Lower lobe of right lung (tissue), 2 donors: ENCODE measurements at regions not wholly inside any gene's neighbourhood (a gene's known extent, or its start where the extent isn't known, plus 50 kb on each side); places are given as distances from the start of the nearest gene placed in this dataset.

Experiments
- ATAC-seq, 2 donors: fragments of 200-7000 bp; cut with Tn5 transposase; one replicate each; pipeline ENCODE4 v1.9.1; 2020 to 2022; ENCODE audit warnings: mild to moderate bottlenecking in 2 of 2, moderate library complexity in 2 of 2
- DNase-seq: peaks from one replicate; pipeline ENCODE4 v3.0.0-alpha.2; 2020
- H3K27ac ChIP-seq: fragments of 200-600 bp; one replicate; pipeline ENCODE4 v1.8.0; 2022
- H3K27me3 ChIP-seq: fragments of 200-600 bp; one replicate; pipeline ENCODE4 v1.8.0; 2022; ENCODE audit warnings: low read depth
- H3K36me3 ChIP-seq: fragments of 200-600 bp; one replicate; pipeline ENCODE4 v1.8.0; 2022; ENCODE audit warnings: mild to moderate bottlenecking
- H3K4me1 ChIP-seq: fragments of 200-600 bp; one replicate; pipeline ENCODE4 v1.8.0; 2022
- H3K4me3 ChIP-seq: fragments of 200-600 bp; one replicate; pipeline ENCODE4 v1.8.0; 2022; ENCODE audit warnings: mild to moderate bottlenecking
- H3K9me3 ChIP-seq: fragments of 200-600 bp; one replicate; pipeline ENCODE4 v1.8.0; 2022
- intact Hi-C: fragments of 100-400 bp; cut with DNase I; formaldehyde crosslinking; loops from one replicate; pipeline ENCODE4 v1.11.0; 2022
- TF ChIP-seq, protein P1 (sequence below): fragments of 200-600 bp; IDR thresholded peaks from one replicate; pipeline ENCODE4 v1.8.0; 2022; ENCODE audit warnings: antibody characterized with exemption, mild to moderate bottlenecking
- donor health status: DM: no; HTN: yes; CAD: no; lungs with severe emphysema.

DNA sequence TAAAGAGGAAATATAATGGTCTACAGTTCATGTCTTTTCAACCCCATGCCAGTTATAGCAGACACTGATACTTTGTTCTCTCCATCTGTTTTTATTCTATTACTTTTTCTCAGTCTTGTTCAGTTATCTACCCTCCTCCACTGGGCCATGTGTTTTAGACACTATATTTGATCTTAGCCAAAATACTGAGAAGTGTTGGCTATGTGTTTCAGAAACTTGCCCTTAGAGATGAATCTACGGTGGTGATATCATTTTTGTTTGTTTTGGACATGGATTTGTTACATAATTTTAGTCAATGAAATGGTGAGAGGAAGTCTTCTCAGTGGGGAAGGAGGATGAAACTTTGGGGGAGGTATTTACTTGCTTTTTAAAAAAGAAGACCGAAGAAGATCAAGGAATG, 211.5 kb upstream of the DDX53 start:
- no peak overlapping the region for H3K4me3 ChIP-seq
- intact Hi-C loops, result no loop called here
- TF ChIP-seq, protein P1, sequence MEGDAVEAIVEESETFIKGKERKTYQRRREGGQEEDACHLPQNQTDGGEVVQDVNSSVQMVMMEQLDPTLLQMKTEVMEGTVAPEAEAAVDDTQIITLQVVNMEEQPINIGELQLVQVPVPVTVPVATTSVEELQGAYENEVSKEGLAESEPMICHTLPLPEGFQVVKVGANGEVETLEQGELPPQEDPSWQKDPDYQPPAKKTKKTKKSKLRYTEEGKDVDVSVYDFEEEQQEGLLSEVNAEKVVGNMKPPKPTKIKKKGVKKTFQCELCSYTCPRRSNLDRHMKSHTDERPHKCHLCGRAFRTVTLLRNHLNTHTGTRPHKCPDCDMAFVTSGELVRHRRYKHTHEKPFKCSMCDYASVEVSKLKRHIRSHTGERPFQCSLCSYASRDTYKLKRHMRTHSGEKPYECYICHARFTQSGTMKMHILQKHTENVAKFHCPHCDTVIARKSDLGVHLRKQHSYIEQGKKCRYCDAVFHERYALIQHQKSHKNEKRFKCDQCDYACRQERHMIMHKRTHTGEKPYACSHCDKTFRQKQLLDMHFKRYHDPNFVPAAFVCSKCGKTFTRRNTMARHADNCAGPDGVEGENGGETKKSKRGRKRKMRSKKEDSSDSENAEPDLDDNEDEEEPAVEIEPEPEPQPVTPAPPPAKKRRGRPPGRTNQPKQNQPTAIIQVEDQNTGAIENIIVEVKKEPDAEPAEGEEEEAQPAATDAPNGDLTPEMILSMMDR, result no peak
- H3K36me3 ChIP-seq, result no peaks in the 10 kb centered on the region
- no peak for DNase-seq
- no peak overlapping the region for H3K27ac ChIP-seq
- no peaks in the 10 kb centered on the region for H3K27me3 ChIP-seq
- H3K9me3 ChIP-seq, result no peaks in the 10 kb centered on the region
- ATAC-seq, result no peak
- no peaks in the 10 kb centered on the region for H3K4me1 ChIP-seq

DNA sequence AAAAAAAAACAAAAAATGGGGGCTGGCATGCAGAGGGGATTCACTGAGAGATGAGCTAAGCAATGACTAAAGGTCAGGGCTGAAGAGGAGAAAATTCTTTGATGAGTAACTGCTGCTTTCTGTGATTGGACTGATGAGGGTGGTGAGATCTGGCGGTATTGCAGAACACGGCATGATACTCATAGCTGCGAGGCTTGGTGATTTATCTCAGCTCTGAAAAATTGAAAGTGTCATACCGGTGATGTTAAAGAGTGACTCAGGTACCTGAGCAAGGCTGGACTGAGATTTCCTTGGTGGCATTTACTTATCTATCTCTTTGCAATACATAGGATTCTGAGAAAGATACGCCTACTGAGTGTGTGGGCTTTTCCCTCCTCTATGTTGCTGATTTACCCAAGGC, 204.1 kb upstream of the DDX53 start:
- ATAC-seq, result no peak
- Histone ChIP-seq H3K9me3 (no peaks in the 10 kb centered on the region), H3K27me3 (no peaks in the 10 kb centered on the region), H3K4me3 (no peak overlapping the region), H3K27ac (no peak overlapping the region), H3K36me3 (no peaks in the 10 kb centered on the region), H3K4me1 (no peaks in the 10 kb centered on the region)
- TF ChIP-seq, protein P1, result no peak
- no peak for DNase-seq
- intact Hi-C loops, result no loop called here

DNA sequence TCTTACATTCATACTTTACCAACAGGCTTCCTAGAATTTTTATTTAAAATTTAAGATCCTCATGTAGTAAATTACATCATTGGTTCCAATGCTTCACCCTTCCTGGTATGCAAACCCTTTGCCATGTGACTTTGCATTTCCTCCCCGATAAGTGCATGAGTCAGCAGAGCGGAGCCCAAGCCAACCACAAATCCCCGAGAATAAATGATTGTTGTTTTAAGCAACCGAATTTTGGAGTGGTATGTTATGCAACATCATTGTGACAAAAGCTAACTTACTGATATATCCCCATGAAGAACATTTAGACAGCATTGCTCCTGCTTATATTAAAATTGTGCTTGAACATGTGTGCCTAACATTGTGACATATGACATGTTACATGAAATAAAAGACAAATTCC, 199.4 kb upstream of the DDX53 start:
- Histone ChIP-seq H3K4me1 (no peaks in the 10 kb centered on the region), H3K27me3 (no peaks in the 10 kb centered on the region), H3K36me3 (no peaks in the 10 kb centered on the region), H3K27ac (no peak overlapping the region), H3K4me3 (no peak overlapping the region), H3K9me3 (no peaks in the 10 kb centered on the region)
- DNase-seq (no peak), ATAC-seq (no peak)
- intact Hi-C loops, result no loop called here
- TF ChIP-seq, protein P1, result no peak

DNA sequence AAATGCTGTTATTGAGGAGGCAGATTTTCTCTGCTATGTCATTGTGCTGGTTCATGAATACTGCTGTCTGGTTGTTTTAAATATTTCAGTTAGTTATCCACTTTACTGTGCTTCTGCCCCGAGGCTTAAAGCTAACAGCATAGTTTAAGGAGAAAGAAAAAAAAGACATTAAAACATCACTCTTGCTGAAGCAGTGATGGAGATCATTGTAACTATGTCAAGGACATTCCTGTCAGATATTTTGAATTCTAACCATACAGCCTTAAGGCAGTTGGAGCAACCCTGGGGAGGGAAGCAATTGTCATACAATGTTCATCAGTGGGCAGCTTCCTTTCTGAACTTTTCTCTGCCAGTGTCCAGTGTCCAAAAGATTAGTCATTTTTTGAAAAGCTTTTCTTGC, 199.0 kb upstream of the DDX53 start:
- no peak for DNase-seq
- Histone ChIP-seq H3K36me3 (no peaks in the 10 kb centered on the region), H3K4me3 (no peak overlapping the region), H3K27me3 (no peaks in the 10 kb centered on the region), H3K4me1 (no peaks in the 10 kb centered on the region), H3K9me3 (no peaks in the 10 kb centered on the region), H3K27ac (no peak overlapping the region)
- ATAC-seq, result no peak
- intact Hi-C loops, result no loop called here
- TF ChIP-seq, protein P1, result no peak

DNA sequence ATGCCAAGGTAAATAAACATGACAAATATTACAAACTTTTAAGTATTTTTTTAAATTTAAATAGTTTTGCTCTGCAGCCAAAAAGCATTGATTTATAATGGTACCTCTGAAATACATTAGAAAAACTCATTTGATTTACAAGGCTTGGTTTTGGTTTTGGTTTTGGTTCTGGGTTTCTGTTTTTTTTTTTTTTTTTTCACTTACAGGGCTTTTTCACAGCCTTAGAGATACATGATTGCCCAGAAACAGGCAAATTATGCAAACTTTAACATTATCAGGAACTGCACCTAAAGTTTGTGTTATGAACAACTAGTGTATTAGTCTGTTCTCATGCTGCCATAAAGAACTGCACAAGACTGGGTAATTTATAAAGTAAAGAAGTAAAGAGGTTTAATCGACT, 196.4 kb upstream of the DDX53 start:
- Histone ChIP-seq H3K27me3 (no peaks in the 10 kb centered on the region), H3K27ac (no peak overlapping the region), H3K36me3 (no peaks in the 10 kb centered on the region), H3K4me3 (no peak overlapping the region), H3K9me3 (no peaks in the 10 kb centered on the region), H3K4me1 (no peaks in the 10 kb centered on the region)
- ATAC-seq, result no peak
- no peak for DNase-seq
- intact Hi-C loops, result no loop called here
- TF ChIP-seq, protein P1, result no peak

DNA sequence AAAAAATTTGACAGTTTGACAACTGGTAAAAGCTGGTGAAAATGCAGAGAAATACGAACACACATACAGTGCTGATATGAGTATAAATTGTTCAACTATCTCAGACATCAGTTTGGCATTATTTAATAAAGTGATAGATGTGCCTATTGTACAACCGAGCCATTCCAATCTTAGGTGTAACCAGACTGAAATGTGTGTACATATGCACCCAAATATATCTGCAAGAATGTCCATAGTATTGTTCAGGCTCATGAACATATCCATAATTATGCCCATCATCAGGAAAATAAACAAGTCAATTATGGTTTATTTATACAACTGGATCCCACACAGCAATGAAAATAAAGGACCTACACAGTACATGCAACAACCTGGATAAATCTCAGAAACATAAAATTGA, 188.9 kb upstream of the DDX53 start:
- Histone ChIP-seq H3K27me3 (no peaks in the 10 kb centered on the region), H3K27ac (no peak overlapping the region), H3K4me1 (no peaks in the 10 kb centered on the region), H3K9me3 (no peaks in the 10 kb centered on the region), H3K36me3 (no peaks in the 10 kb centered on the region), H3K4me3 (no peak overlapping the region)
- DNase-seq (no peak), ATAC-seq (no peak)
- TF ChIP-seq, protein P1, result no peak
- intact Hi-C loops, result no loop called here
